Heart left ventricle (tissue), 16 donors: ENCODE measurements at regions not wholly inside any gene's neighbourhood (a gene's known extent, or its start where the extent isn't known, plus 50 kb on each side); places are given as distances from the start of the nearest gene placed in this dataset.
"Not testable (repeated sequence)": the region's sequence is repeated elsewhere in the genome, so short reads cannot be mapped to it uniquely, and the experiment has no call there.

Experiments used
- ATAC-seq, 4 donors: fragments of 200-7000 bp; cut with Tn5 transposase; one replicate each; pipeline ENCODE4 v1.9.1; 2020 to 2022; ENCODE audit warnings: moderate library complexity in 4 of 4, mild to moderate bottlenecking in 3 of 4, moderate number of reproducible peaks in 1 of 4
- DNase-seq, 5 donors: peaks; one replicate each; pipeline ENCODE4 v3.0.0-alpha.2; 2020
- H3K27ac ChIP-seq, 12 donors: fragments of 200-600 bp; sonication (generic) in 4 of 12; one replicate each; pipeline versions ENCODE4 v1.5.0 to v1.8.0; 2016 to 2022; ENCODE audit warnings: mild to moderate bottlenecking in 2 of 12
- H3K27me3 ChIP-seq, 9 donors: fragments of 200-600 bp; sonication (generic) in 2 of 9; one replicate each; pipeline versions ENCODE4 v1.5.1 to v1.8.0; 2016 to 2022; ENCODE audit warnings: mild to moderate bottlenecking in 3 of 9
- H3K36me3 ChIP-seq, 9 donors: fragments of 200-600 bp; sonication (generic) in 2 of 9; one replicate each; pipeline versions ENCODE4 v1.5.0 to v1.8.0; 2018 to 2022; ENCODE audit warnings: mild to moderate bottlenecking in 2 of 9
- H3K4me1 ChIP-seq, 12 donors: fragments of 200-600 bp; sonication (generic) in 4 of 12; one replicate each; pipeline versions ENCODE4 v1.5.0 to v1.8.0; 2016 to 2022; ENCODE audit warnings: mild to moderate bottlenecking in 3 of 12
- H3K4me3 ChIP-seq, 12 donors: fragments of 200-600 bp; sonication (generic) in 4 of 12; one replicate each; pipeline versions ENCODE4 v1.5.0 to v1.8.0; 2017 to 2022; ENCODE audit warnings: mild to moderate bottlenecking in 9 of 12, moderate library complexity in 4 of 12
- H3K9me3 ChIP-seq, 12 donors: fragments of 200-600 bp; sonication (generic) in 4 of 12; one replicate each; pipeline versions ENCODE4 v1.5.0 to v1.8.0; 2016 to 2022; ENCODE audit warnings: mild to moderate bottlenecking in 1 of 12
- POLR2A ChIP-seq, 2 donors: fragments of 450-650 bp; IDR thresholded peaks; one replicate each; pipeline ENCODE4 v1.6.1; 2017; ENCODE audit warnings: antibody characterized with exemption in 2 of 2, mild to moderate bottlenecking in 2 of 2, moderate library complexity in 2 of 2
- WGBS, 4 donors: extraction: QIAGEN DNeasy Blood & Tissue Kit in 2 of 4; methylation state at CpG; one replicate each; pipeline versions ENCODE4 v1.1.5 to v1.1.7; 2013 to 2018; 5-methylcytosine and 5-hydroxymethylcytosine counted together
- intact Hi-C, 10 donors: fragments of 100-400 bp; cut with DNase I; formaldehyde crosslinking; loops; one replicate each; pipeline versions ENCODE4 v1.11.1 to v1.14.2; 2022
- TF ChIP-seq, protein P1 (sequence below), 12 donors: fragments of 200-600 bp; sonication (generic) in 4 of 12; IDR thresholded peaks; one replicate each; pipeline versions ENCODE4 v1.5.0 to v1.8.0; 2018 to 2022; ENCODE audit warnings: antibody characterized with exemption in 12 of 12, mild to moderate bottlenecking in 5 of 12
- donor health status: ischemic (EF 13 %, LVEDD 7.1; RV severe dilation, severe dysfunction).
- donor health status: healthy with polysubstance abuse.
- donor health status: DM: no; HTN: yes; CAD: no.
- donor health status: DM: no; HTN: no; CAD: no.
- donor health status: ischemic (EF 25% LVEDD 6.9; RV normal size, moderate dysfunction).
- donor health status: ischemic (EF 25% LVEDD 5.7; RV mildly dilated, moderate dysfunction).
- donor health status: healthy.
- donor health status: DM: yes; HTN: yes; CAD: no.
- donor health status: ischemic (EF 35%, LVEDD 5.7; RV mildly dilated, moderate dysfunction).
- donor health status: nonischemic (EF 11% LVEDD 7.7; RV severe dilation, severe dysfunction).
- donor health status: DM: yes; HTN: yes; CAD: no.
- donor health status: PGD.
- donor health status: ischemic (EF 29% LVEDD 5.4; RV normal size, mild dysfunction).
- donor health status: nonischemic (EF 23%, LVEDD 6.1; RV moderate dilation, normal function).

DNA sequence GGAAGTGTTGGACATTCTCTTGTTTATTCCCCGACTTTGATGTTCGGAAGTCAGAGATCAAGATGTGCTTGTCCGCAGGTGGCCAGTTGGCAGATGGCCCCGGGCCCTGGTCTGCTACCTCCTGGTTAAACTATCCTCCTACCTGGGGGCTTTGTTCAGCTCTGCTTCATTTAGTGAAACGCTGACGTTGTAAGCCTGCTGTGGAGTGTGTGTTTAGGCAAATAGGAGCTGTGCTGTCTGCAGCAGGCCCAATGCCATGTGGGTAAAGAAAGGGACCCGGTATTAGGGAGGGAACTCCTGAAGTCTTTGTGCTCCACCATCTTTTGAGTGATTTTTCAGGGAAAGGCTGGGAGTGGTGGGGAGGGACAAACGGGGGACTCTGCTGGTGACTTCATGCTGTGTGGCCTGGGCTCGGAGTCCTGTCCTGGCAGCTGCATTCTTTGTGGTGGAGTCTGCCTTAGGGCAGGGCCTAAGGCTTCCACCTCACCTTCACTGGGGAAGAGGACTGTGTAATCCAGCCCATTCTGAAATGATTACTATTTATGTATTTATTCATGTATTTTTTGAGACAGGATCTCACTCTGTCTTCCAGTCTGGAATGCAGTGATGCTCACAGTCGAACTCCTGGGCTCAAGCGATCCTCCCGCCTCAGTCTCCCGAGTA lies 171.1 kb upstream of the KLF6 start:
- no peaks in the 10 kb centered on the region for H3K36me3 ChIP-seq
- no peak overlapping the region for H3K27ac ChIP-seq
- intact Hi-C loops = no loop called here
- 82 to 93% (median 86%) methylated on average over 13 of the region's 13 CpGs for WGBS, 4 donors
- H3K27me3 ChIP-seq = no peaks in the 10 kb centered on the region
- no peak for DNase-seq
- TF ChIP-seq, protein P1, sequence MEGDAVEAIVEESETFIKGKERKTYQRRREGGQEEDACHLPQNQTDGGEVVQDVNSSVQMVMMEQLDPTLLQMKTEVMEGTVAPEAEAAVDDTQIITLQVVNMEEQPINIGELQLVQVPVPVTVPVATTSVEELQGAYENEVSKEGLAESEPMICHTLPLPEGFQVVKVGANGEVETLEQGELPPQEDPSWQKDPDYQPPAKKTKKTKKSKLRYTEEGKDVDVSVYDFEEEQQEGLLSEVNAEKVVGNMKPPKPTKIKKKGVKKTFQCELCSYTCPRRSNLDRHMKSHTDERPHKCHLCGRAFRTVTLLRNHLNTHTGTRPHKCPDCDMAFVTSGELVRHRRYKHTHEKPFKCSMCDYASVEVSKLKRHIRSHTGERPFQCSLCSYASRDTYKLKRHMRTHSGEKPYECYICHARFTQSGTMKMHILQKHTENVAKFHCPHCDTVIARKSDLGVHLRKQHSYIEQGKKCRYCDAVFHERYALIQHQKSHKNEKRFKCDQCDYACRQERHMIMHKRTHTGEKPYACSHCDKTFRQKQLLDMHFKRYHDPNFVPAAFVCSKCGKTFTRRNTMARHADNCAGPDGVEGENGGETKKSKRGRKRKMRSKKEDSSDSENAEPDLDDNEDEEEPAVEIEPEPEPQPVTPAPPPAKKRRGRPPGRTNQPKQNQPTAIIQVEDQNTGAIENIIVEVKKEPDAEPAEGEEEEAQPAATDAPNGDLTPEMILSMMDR (IDR thresholded peaks at IDR 0.05) = no peak
- TF ChIP-seq POLR2A (IDR thresholded peaks at IDR 0.05) = no peak
- no peak overlapping the region for H3K4me3 ChIP-seq
- H3K4me1 ChIP-seq = peaks cover 0 to 11% (median 0%) of the 10 kb centered on the region in 12 donors
- no peak for ATAC-seq
- H3K9me3 ChIP-seq = peaks cover 0 to 3% (median 0%) of the 10 kb centered on the region in 12 donors

DNA sequence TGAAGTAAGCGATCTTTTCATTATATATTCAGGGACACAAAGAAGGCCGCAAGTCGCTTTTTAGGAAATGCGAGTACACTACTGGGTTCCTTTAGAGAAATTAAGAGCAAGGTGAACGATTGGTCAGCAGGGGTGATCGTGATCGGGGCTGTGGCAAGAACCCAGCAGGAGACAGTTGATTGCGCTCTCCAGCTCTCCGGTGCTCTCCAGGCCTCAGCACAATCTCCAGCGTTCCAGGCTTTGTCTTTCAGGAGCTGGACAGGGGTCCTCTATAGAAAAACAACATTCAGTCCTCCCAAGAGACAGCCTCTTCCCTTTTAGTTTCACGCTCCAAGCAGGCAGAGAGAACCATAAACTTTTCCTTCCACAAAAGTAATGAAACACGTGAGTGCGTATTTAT lies 170.5 kb upstream of the KLF6 start:
- DNase-seq = no peak
- Histone ChIP-seq H3K4me1 (peaks cover 0 to 6% (median 0%) of the 10 kb centered on the region in 12 donors), H3K9me3 (peaks cover 0 to 3% (median 0%) of the 10 kb centered on the region in 12 donors), H3K36me3 (no peaks in the 10 kb centered on the region), H3K4me3 (no peak overlapping the region), H3K27me3 (no peaks in the 10 kb centered on the region), H3K27ac (no peak overlapping the region)
- WGBS, 4 donors = 70 to 83% (median 78%) methylated on average over 13 of the region's 13 CpGs
- TF ChIP-seq POLR2A (IDR thresholded peaks at IDR 0.05) = no peak
- TF ChIP-seq, protein P1 (IDR thresholded peaks at IDR 0.05) = no peak
- intact Hi-C loops = no loop called here
- ATAC-seq = peak in 1 of 4 donors; percentile 20

DNA sequence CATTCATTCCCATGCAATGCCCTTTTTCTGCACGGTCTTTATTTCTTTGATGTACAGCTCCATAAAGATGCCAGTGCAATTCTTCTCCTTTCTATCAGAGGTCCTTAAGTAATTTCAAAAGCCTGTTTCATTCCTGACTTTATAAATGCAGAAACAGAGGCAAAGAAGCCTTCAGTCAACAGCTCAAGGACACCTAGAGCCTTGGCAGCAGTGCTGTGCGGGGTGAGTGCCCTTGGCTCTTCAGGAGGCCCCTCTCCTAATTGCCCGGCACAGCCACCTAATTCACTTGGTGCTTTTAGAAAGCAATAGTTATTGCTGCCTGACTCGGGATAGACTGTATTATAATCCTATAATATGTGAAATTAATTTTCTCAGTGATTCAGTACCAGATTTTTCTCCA lies 169.6 kb upstream of the KLF6 start:
- H3K36me3 ChIP-seq = no peaks in the 10 kb centered on the region
- ATAC-seq (peak in 2 of 4 donors; percentile 65 to 69), DNase-seq (no peak)
- TF ChIP-seq, protein P1 (IDR thresholded peaks at IDR 0.05) = no peak
- TF ChIP-seq POLR2A (IDR thresholded peaks at IDR 0.05) = no peak
- intact Hi-C loops = no loop called here
- no peaks in the 10 kb centered on the region for H3K27me3 ChIP-seq
- H3K9me3 ChIP-seq = peaks cover 0 to 3% (median 0%) of the 10 kb centered on the region in 12 donors
- WGBS, 4 donors = 61 to 83% (median 66%) methylated on average over 4 of the region's 4 CpGs
- H3K4me3 ChIP-seq = no peak overlapping the region
- peaks cover 0 to 4% (median 0%) of the 10 kb centered on the region in 12 donors for H3K4me1 ChIP-seq
- H3K27ac ChIP-seq = no peak overlapping the region

DNA sequence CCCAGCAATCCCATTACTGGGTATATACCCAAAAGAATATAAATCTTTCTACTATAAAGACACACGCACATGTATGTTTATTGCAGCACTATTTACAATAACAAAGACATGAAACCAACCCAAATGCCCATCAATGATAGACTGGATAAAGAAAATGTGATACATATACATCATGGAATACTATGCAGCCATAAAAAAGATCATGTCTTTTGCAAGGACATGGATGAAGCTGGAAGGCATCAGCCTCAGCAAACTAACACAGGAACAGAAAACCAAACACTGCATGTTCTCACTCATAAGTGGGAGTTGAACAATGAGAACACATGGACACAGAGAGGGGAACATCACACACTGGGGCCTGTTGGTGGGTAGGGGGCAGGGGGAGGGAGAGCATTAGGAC lies 169.0 kb upstream of the KLF6 start:
- H3K27me3 ChIP-seq, ATAC-seq, H3K36me3 ChIP-seq, intact Hi-C loops, H3K9me3 ChIP-seq, H3K27ac ChIP-seq, DNase-seq, H3K4me3 ChIP-seq, H3K4me1 ChIP-seq: not testable (repeated sequence)
- 93 to 100% (median 97%) methylated on average over 1 of the region's 1 CpG for WGBS, 4 donors

DNA sequence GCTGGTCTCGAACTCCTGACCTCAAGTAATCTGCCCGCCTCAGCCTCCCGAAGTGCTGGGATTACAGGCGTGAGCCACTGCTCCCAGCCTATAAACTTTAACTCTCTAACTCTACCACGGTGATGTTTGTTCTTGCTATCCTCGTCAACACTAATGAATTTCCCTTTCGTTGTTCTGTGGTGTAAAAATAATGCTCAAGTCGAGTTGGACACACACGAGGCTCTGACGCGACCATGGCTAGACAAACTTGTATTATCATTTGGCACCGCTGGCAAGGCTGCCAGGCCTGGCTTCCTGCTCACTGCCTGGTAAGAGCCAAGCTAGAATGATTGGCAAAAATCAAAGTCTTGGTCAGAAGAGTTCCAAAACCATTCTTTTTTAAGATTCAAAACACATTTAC lies 167.0 kb upstream of the KLF6 start:
- peaks cover 0 to 3% (median 0%) of the 10 kb centered on the region in 12 donors for H3K9me3 ChIP-seq
- H3K4me3 ChIP-seq = no peak overlapping the region
- DNase-seq (peak in 4 of 5 donors; percentile 36 to 79 (median 64)), ATAC-seq (peak in 3 of 4 donors; percentile 78 to 86 (median 86))
- H3K27me3 ChIP-seq = no peaks in the 10 kb centered on the region
- peak overlapping the region in 5 of 12 donors; percentile 0 to 40 (median 5) for H3K27ac ChIP-seq
- WGBS, 4 donors = 61 to 80% (median 66%) methylated on average over 12 of the region's 12 CpGs
- H3K4me1 ChIP-seq = peaks cover 0 to 16% (median 0%) of the 10 kb centered on the region in 12 donors
- intact Hi-C loops = no loop called here
- no peaks in the 10 kb centered on the region for H3K36me3 ChIP-seq
- TF ChIP-seq, protein P1 (IDR thresholded peaks at IDR 0.05) = no peak
- TF ChIP-seq POLR2A (IDR thresholded peaks at IDR 0.05) = no peak
